ENCODE measurements at regions not wholly inside any gene's neighbourhood (a gene's known extent, or its start where the extent isn't known, plus 50 kb on each side); places are given as distances from the start of the nearest gene placed in this dataset.

GRCh38 chr2:67159929-67160328, 237.2 kb upstream of the ETAA1 start:
- no peaks in the 10 kb centered on the region for H3K9me3 ChIP-seq (replicated peaks; ENCODE audit: control insufficient read depth, insufficient read depth, low read length)
- no peaks in the 10 kb centered on the region for H3K79me2 ChIP-seq (ENCODE audit: control insufficient read depth, insufficient read depth, low read length)
- peak overlapping the region; percentile 37 for H3K4me2 ChIP-seq (ENCODE audit: insufficient read depth, low read length)
- peaks cover 10% of the 10 kb centered on the region for H3K4me1 ChIP-seq (ENCODE audit: control insufficient read depth, extremely low read depth, insufficient read depth, low read length)
- DNase-seq (ENCODE audit: low read depth, low spot score) (peak; percentile 93), FAIRE-seq (peak; percentile 91)
- BruUV-seq (replicated peaks): no TSS peak
- H2AFZ ChIP-seq (ENCODE audit: low read depth, low read length): peak overlapping the region; percentile 19
- ChIA-PET CTCF (interaction anchor here (0.7 to 1.4 kb wide), 4 partner anchors 20 to 731 kb away, joined by 3 to 5 read pairs (median 3); no protein-coding TSS in a partner anchor), POLR2A (no interaction called here)
- no peak overlapping the region for H3K4me3 ChIP-seq (replicated peaks in 1 of 3; ENCODE audit: insufficient read depth in 1 of 3, low read depth in 1 of 3, low read length in 3 of 3)
- TF ChIP-seq CTCF (IDR thresholded peaks at IDR 0.05; ENCODE audit: extremely low read depth in 1 of 2, insufficient read depth in 1 of 2, low read depth in 1 of 2, low read length in 2 of 2) (no peak), MYC (IDR thresholded peaks at IDR 0.05; ENCODE audit: low read depth, low read length) (no peak), FOS (IDR thresholded peaks at IDR 0.05; ENCODE audit: borderline replicate concordance, insufficient read depth, low read length) (peak; percentile 69), POLR2AphosphoS5 (IDR thresholded peaks at IDR 0.05; ENCODE audit: insufficient read depth, low read depth, low read length) (peak; percentile 17), JUN (IDR thresholded peaks at IDR 0.05; ENCODE audit: borderline replicate concordance, insufficient read depth, insufficient read length, low read depth) (peak; percentile 46), POLR2A (IDR thresholded peaks at IDR 0.05; ENCODE audit: low read depth, low read length) (no peak), GATA2 (IDR thresholded peaks at IDR 0.05; ENCODE audit: insufficient read depth, insufficient read length, low read depth, low read length) (no peak), MAX (IDR thresholded peaks at IDR 0.05; ENCODE audit: insufficient read depth, insufficient read length) (no peak), EZH2 (IDR thresholded peaks at IDR 0.05; ENCODE audit: borderline replicate concordance, low read depth, low read length, severe bottlenecking) (no peak)
- no peaks in the 10 kb centered on the region for H3K36me3 ChIP-seq (ENCODE audit: control insufficient read depth in 2 of 2, extremely low read depth in 1 of 2, insufficient read depth in 2 of 2, low read length in 2 of 2)
- H3K9ac ChIP-seq (replicated peaks; ENCODE audit: extremely low read depth, insufficient read depth, low read length): no peak overlapping the region
- H3K27ac ChIP-seq (ENCODE audit: insufficient read depth, low read depth, low read length): peak overlapping the region; percentile 47
- H4K20me1 ChIP-seq (replicated peaks; ENCODE audit: control insufficient read depth, extremely low read depth, insufficient read depth, low read length): no peaks in the 10 kb centered on the region
- dilution Hi-C loops (cut with MboI; ENCODE audit: extremely low pct_ligation_motif_present, low sequenced_read_pairs) (no loop called here), intact Hi-C loops (cut with micrococcal nuclease) (loop anchor here (1.0 to 2.0 kb wide), 2 partner anchors 27 to 235 kb away; no protein-coding TSS in a partner anchor)
- no peaks in the 10 kb centered on the region for H3K9me1 ChIP-seq (replicated peaks; ENCODE audit: control insufficient read depth, extremely low read depth, insufficient read depth, low read length)
- no peaks in the 10 kb centered on the region for H3K27me3 ChIP-seq (ENCODE audit: control insufficient read depth in 2 of 2, insufficient read depth in 2 of 2, low read length in 2 of 2)

Measured in endothelial cell of umbilical vein (primary cell).